HepG2 (cell line): ENCODE measurements at regions not wholly inside any gene's neighbourhood (a gene's known extent, or its start where the extent isn't known, plus 50 kb on each side); places are given as distances from the start of the nearest gene placed in this dataset.

Source experiments
- ATAC-seq: fragments of 200-7000 bp; cut with Tn5 transposase; 3 replicates; pipeline ENCODE4 v1.9.1; 2020; ENCODE audit warnings: mild to moderate bottlenecking, moderate library complexity
- BruUV-seq: library from RNA; stranded (reverse); fragments of 400-500 nt; replicated peaks from 2 replicates; lab custom pipeline; 2021; lab: Mats Ljungman, UMichigan
- CTCF ChIA-PET: fragments of 300-600 bp; formaldehyde crosslinking; extraction: SDS; loops from one replicate; lab custom pipeline; 2021; ENCODE audit warnings: low total read pairs, inconsistent platforms, low intra/inter-chr PET ratio; lab: Yijun Ruan, JAX
- POLR2A ChIA-PET: fragments of 350-600 bp; sonication (Branson Sonifier 250); formaldehyde crosslinking; loops from one replicate; lab custom pipeline; 2020; ENCODE audit warnings: antibody characterized with exemption, inconsistent platforms; lab: Yijun Ruan, JAX
- DNase-seq: peaks from one replicate; pipeline ENCODE4 v3.0.0-alpha.2; 2015; ENCODE audit warnings: low spot score
- FAIRE-seq: peaks from 3 replicates; lab custom pipeline; 2011; peaks lifted over from hg19 to GRCh38; lab: Jason Lieb, UNC
- H2AFZ ChIP-seq: one replicate; pipeline ENCODE4 v1.6.1; 2011; ENCODE audit warnings: low read length, inconsistent platforms
- H3K27ac ChIP-seq: fragments of 300-600 bp; 3 replicates; pipeline ENCODE4 v1.8.0; 2011; ENCODE audit warnings: mixed run types, mild to moderate bottlenecking, mixed read lengths, low read length, inconsistent platforms; ENCODE audit not compliant: insufficient read depth; ENCODE audit errors: extremely low read length
- H3K27me3 ChIP-seq, 2 experiments: fragments of 200-600 bp in 1 of 2; 2 replicates in 1 of 2; 3 replicates in 1 of 2; pipeline versions ENCODE4 v1.6.0 to v1.8.0; 2011; ENCODE audit warnings: low read length in 2 of 2, mild to moderate bottlenecking in 2 of 2, moderate library complexity in 2 of 2, inconsistent platforms in 1 of 2; ENCODE audit not compliant: insufficient read depth in 2 of 2, control insufficient read depth in 1 of 2
- H3K36me3 ChIP-seq, 2 experiments: fragments of 200-600 bp in 1 of 2; replicated peaks in 1 of 2; 2 replicates in 1 of 2; 3 replicates in 1 of 2; pipeline versions ENCODE4 v1.5.1 to v1.8.0; 2011; ENCODE audit warnings: low read length in 2 of 2, inconsistent platforms in 1 of 2; ENCODE audit not compliant: insufficient read depth in 2 of 2, control insufficient read depth in 1 of 2
- H3K4me1 ChIP-seq: 2 replicates; pipeline ENCODE4 v1.5.1; 2012; ENCODE audit warnings: low read length, inconsistent platforms; ENCODE audit not compliant: insufficient read depth
- H3K4me2 ChIP-seq: 2 replicates; pipeline ENCODE4 v1.6.0; 2011; ENCODE audit warnings: low read depth, low read length, inconsistent platforms
- H3K4me3 ChIP-seq, 3 experiments: fragments of 200-600 bp in 1 of 3; sonication (generic), shearing (Covaris generic) in 1 of 3; replicated peaks in 1 of 3; 2 replicates each; pipeline ENCODE4 v1.5.1; 2011 to 2016; ENCODE audit warnings: low read length in 3 of 3, inconsistent platforms in 2 of 3, low read depth in 2 of 3, mild to moderate bottlenecking in 2 of 3, control low read depth in 1 of 3, mixed read lengths in 1 of 3; ENCODE audit not compliant: insufficient read depth in 1 of 3
- H3K79me2 ChIP-seq: one replicate; pipeline ENCODE4 v1.6.1; 2011; ENCODE audit warnings: low read length, inconsistent platforms; ENCODE audit not compliant: insufficient read depth
- H3K9ac ChIP-seq: 2 replicates; pipeline ENCODE4 v1.6.0; 2011; ENCODE audit warnings: mild to moderate bottlenecking, low read depth, low read length, inconsistent platforms; ENCODE audit not compliant: insufficient read depth
- H3K9me3 ChIP-seq: 2 replicates; pipeline ENCODE4 v1.5.1; 2012; ENCODE audit warnings: mild to moderate bottlenecking, low read length
- H4K20me1 ChIP-seq: 2 replicates; pipeline ENCODE4 v1.6.0; 2011; ENCODE audit warnings: inconsistent platforms, mild to moderate bottlenecking, low read length, moderate library complexity; ENCODE audit not compliant: insufficient read depth
- ERF ChIP-seq: IDR thresholded peaks from 2 replicates; pipeline ENCODE4 v1.6.1; 2018; ENCODE audit warnings: missing biosample characterization, missing genetic modification reagents
- MAFK ChIP-seq, 2 experiments: IDR thresholded peaks in 1 of 2; conservative IDR thresholded peaks in 1 of 2; 2 replicates each; pipeline ENCODE4 v1.6.1; 2011; ENCODE audit warnings: improper control_type of control experiment in 2 of 2, low read length in 2 of 2
- MED13 ChIP-seq: sonication (generic); formaldehyde crosslinking; IDR thresholded peaks from 2 replicates; pipeline ENCODE4 v1.5.0; 2020; ENCODE audit warnings: missing genetic modification reagents
- PCBP2 ChIP-seq: fragments of 200-400 bp; formaldehyde crosslinking; optimal IDR thresholded peaks from 2 replicates; pipeline ENCODE3; 2018; ENCODE audit warnings: low read length, low read depth; ENCODE audit not compliant: poor library complexity, severe bottlenecking
- POLR2G ChIP-seq: fragments of 200-400 bp; formaldehyde crosslinking; IDR thresholded peaks from 2 replicates; pipeline ENCODE4 v1.6.1; 2018; ENCODE audit warnings: mild to moderate bottlenecking, low read depth, low read length, moderate library complexity
- SMC3 ChIP-seq: IDR thresholded peaks from 2 replicates; pipeline ENCODE4 v1.6.1; 2011; ENCODE audit warnings: low read length, improper control_type of control experiment
- SOX13 ChIP-seq, 3 experiments: fragments of 450-650 bp in 1 of 3; sonication (generic) in 1 of 3; formaldehyde crosslinking in 1 of 3; IDR thresholded peaks in 2 of 3; conservative IDR thresholded peaks in 1 of 3; 2 replicates each; pipeline versions ENCODE4 v1.5.0 to v1.6.1; 2016 to 2020; ENCODE audit warnings: antibody characterized with exemption in 1 of 3, mild to moderate bottlenecking in 1 of 3, missing compliant biosample characterization in 1 of 3, missing genetic modification reagents in 1 of 3, moderate library complexity in 1 of 3
- ZFP82 ChIP-seq: sonication (generic); formaldehyde crosslinking; IDR thresholded peaks from 2 replicates; pipeline ENCODE4 v1.5.1; 2020; ENCODE audit warnings: mild to moderate bottlenecking, missing genetic modification reagents, borderline replicate concordance
- ZNF333 ChIP-seq: sonication (generic); formaldehyde crosslinking; IDR thresholded peaks from 2 replicates; pipeline ENCODE4 v1.4.0; 2020; ENCODE audit warnings: mild to moderate bottlenecking, missing genetic modification reagents, borderline replicate concordance
- ZNF569 ChIP-seq: sonication (generic); formaldehyde crosslinking; IDR thresholded peaks from 2 replicates; pipeline ENCODE4 v1.5.0; 2020; ENCODE audit warnings: mild to moderate bottlenecking, missing genetic modification reagents, moderate library complexity, borderline replicate concordance
- ZNF83 ChIP-seq: sonication (generic); formaldehyde crosslinking; IDR thresholded peaks from 2 replicates; pipeline ENCODE4 v1.4.0; 2020; ENCODE audit warnings: missing genetic modification reagents, mild to moderate bottlenecking, borderline replicate concordance
- ZNF839 ChIP-seq: sonication (generic); formaldehyde crosslinking; IDR thresholded peaks from 2 replicates; pipeline ENCODE4 v1.4.0; 2020; ENCODE audit warnings: missing genetic modification reagents, mild to moderate bottlenecking, borderline replicate concordance
- WGBS: methylation state at CpG from one replicate; pipeline ENCODE4 v1.1.6; 2017; ENCODE audit warnings: low lambda C conversion rate; 5-methylcytosine and 5-hydroxymethylcytosine counted together
- in situ Hi-C: cut with HindIII; loops from 2 replicates; pipeline ENCODE4 v1.10.0; 2017; ENCODE audit warnings: low pct_unique_long_range_greater_than_20kb; ENCODE audit not compliant: extremely low pct_ligation_motif_present
- intact Hi-C: fragments of 100-400 bp; cut with micrococcal nuclease; formaldehyde crosslinking; loops from one replicate; pipeline ENCODE4 v1.10.0; 2022; ENCODE audit not compliant: unreplicated experiment
- TF ChIP-seq, protein P1 (sequence below): sonication (generic); formaldehyde crosslinking; IDR thresholded peaks from 2 replicates; pipeline ENCODE4 v1.8.0; 2022; ENCODE audit warnings: mild to moderate bottlenecking, missing genetic modification reagents, moderate library complexity

DNA sequence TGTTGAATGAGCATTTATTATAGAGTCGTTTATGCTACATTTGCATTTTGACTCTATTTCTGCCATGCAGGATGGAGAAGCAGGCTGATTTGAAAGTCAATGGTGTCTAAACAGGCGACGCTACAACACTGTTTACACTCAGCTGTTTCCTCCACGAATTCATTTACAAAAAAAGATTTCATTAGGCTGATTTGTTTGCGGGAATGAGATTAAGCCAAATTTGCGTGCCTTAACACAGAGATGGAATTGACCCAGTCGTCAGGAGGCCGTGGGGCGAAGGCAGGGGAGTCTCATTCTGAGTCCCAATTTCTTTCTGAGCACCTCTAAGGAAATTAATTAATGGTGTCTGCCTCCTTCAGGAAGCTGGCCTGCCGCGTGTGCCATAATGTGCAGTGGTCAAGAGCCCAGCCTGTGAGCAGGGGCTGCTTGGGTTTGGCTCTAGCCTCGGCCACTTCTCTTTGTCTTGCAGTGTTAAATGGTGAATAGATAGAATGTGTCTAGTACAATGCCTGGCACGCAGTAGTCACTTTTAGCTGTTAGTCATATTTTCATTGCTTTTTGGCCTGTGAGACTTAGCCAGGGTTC is 88.6 kb upstream of the NKD1 start:
- H3K27ac ChIP-seq, result no peak overlapping the region
- POLR2A ChIA-PET, result no interaction called here

DNA sequence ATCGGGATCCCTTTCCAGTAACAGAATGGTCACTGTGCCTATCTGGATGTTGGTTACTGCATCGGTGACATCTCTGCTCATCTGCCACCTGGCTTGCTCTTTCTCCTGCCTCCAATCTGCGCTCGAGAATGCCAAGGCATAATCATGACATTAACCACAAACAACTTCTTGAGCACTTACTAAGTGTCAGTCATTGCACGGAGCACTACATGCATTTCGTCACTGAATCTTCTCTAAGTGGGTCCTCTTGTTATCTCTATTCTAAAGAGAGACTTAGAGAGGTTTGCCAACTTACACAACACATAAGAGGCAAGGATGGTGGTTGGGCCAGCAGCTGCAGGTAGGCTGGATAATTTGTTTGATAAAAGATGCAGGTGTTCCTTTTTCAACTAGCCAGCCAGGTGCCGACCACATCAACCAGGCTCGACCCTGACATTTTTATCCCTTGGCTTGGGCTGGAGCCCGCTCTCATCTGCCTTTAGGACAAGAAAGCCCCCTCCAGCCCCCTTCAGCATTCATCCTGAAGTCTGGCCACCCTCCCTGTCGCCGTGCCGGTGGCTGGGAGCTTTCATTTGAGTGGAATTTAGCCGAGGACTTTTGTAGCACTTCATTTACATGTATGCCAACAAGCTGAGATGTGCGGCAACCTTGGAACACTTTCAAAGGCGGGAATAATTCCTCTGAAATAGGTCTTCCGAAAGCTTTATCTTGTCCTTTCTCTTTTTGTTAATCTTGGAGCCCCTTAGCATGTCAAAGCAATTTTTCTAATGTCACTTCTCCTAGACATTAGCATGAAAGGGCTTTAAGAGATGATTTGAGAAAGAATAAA is 89.3 kb upstream of the NKD1 start:
- Histone ChIP-seq H3K4me1 (peaks cover 61% of the 10 kb centered on the region), H3K27ac (no peak overlapping the region), H3K36me3 (no peaks in the 10 kb centered on the region), H2AFZ (no peak overlapping the region), H3K9ac (no peak overlapping the region), H3K27me3 (no peaks in the 10 kb centered on the region), H3K79me2 (no peaks in the 10 kb centered on the region), H4K20me1 (no peaks in the 10 kb centered on the region), H3K4me2 (no peak overlapping the region), H3K4me3 (no peak overlapping the region), H3K9me3 (no peaks in the 10 kb centered on the region)
- WGBS, result 88% methylated on average over 16 of the region's 16 CpGs
- ATAC-seq (no peak), DNase-seq (no peak), FAIRE-seq (no peak)
- intact Hi-C loops, result no loop called here
- in situ Hi-C loops, result no loop called here
- CTCF ChIA-PET, result no interaction called here
- BruUV-seq, result no TSS peak
- POLR2A ChIA-PET, result no interaction called here
- TF ChIP-seq ZNF83 (CRISPR knock-in tag) (no peak), ZFP82 (CRISPR knock-in tag) (no peak), SOX13 (IDR thresholded peaks at IDR 0.05) (no peak), SOX13 (CRISPR knock-in tag; conservative IDR thresholded peaks at IDR 0.05 in 1 of 2, IDR thresholded peaks at IDR 0.05 in 1 of 2) (no peak), MED13 (CRISPR knock-in tag) (no peak), ZNF839 (CRISPR knock-in tag) (no peak)

More for the DNA sequence above, 88.6 kb upstream of the NKD1 start:
- Histone ChIP-seq H2AFZ (no peak overlapping the region), H3K9ac (no peak overlapping the region), H3K4me3 (no peak overlapping the region), H3K4me1 (peaks cover 68% of the 10 kb centered on the region), H3K9me3 (no peaks in the 10 kb centered on the region), H3K4me2 (no peak overlapping the region), H3K79me2 (no peaks in the 10 kb centered on the region), H3K27me3 (no peaks in the 10 kb centered on the region), H3K36me3 (no peaks in the 10 kb centered on the region), H4K20me1 (no peaks in the 10 kb centered on the region)
- FAIRE-seq (no peak), DNase-seq (no peak), ATAC-seq (no peak)
- WGBS, result 92% methylated on average over 11 of the region's 13 CpGs
- no TSS peak for BruUV-seq
- TF ChIP-seq ERF (CRISPR knock-in tag), result no peak
- TF ChIP-seq PCBP2, result no peak
- TF ChIP-seq, protein P1, sequence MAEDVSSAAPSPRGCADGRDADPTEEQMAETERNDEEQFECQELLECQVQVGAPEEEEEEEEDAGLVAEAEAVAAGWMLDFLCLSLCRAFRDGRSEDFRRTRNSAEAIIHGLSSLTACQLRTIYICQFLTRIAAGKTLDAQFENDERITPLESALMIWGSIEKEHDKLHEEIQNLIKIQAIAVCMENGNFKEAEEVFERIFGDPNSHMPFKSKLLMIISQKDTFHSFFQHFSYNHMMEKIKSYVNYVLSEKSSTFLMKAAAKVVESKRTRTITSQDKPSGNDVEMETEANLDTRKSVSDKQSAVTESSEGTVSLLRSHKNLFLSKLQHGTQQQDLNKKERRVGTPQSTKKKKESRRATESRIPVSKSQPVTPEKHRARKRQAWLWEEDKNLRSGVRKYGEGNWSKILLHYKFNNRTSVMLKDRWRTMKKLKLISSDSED (CRISPR knock-in tag), result no peak
- no peak for TF ChIP-seq SMC3
- no peak for TF ChIP-seq POLR2G
- TF ChIP-seq ZNF333, result no peak
- no peak for TF ChIP-seq ZNF569 (CRISPR knock-in tag)
- TF ChIP-seq MAFK (conservative IDR thresholded peaks at IDR 0.05 in 1 of 2, IDR thresholded peaks at IDR 0.05 in 1 of 2; ENCODE audit: low read length in 2 of 2), result peak in 1 of 2 experiments; percentile 34; a peak in 2 of 4 replicates
- CTCF ChIA-PET, result no interaction called here
- in situ Hi-C loops (no loop called here), intact Hi-C loops (no loop called here)
